ENCODE measurements at regions not wholly inside any gene's neighbourhood (a gene's known extent, or its start where the extent isn't known, plus 50 kb on each side); places are given as distances from the start of the nearest gene placed in this dataset.

GRCh38 chr3:194007592-194008337, 128.2 kb upstream of the HES1 start:
- TF ChIP-seq ZNF350 (tag by site-specific recombination; IDR thresholded peaks at IDR 0.05) (no peak), ZNF501 (tag by site-specific recombination; IDR thresholded peaks at IDR 0.05) (no peak), REST (tag by site-specific recombination; IDR thresholded peaks at IDR 0.05) (no peak), HOXD13 (CRISPR knock-in tag; IDR thresholded peaks at IDR 0.05; ENCODE audit: borderline replicate concordance) (no peak), KLF10 (tag by site-specific recombination; IDR thresholded peaks at IDR 0.05) (no peak), ZNF701 (tag by site-specific recombination; IDR thresholded peaks at IDR 0.05) (no peak), ELK4 (IDR thresholded peaks at IDR 0.05; ENCODE audit: borderline replicate concordance, low read depth, low read length) (no peak), SALL2 (tag by site-specific recombination; IDR thresholded peaks at IDR 0.05; ENCODE audit: borderline replicate concordance) (no peak), ZNF155 (tag by site-specific recombination; IDR thresholded peaks at IDR 0.05) (no peak), OSR2 (tag by site-specific recombination; IDR thresholded peaks at IDR 0.05) (no peak)
- TF ChIP-seq, protein P1, sequence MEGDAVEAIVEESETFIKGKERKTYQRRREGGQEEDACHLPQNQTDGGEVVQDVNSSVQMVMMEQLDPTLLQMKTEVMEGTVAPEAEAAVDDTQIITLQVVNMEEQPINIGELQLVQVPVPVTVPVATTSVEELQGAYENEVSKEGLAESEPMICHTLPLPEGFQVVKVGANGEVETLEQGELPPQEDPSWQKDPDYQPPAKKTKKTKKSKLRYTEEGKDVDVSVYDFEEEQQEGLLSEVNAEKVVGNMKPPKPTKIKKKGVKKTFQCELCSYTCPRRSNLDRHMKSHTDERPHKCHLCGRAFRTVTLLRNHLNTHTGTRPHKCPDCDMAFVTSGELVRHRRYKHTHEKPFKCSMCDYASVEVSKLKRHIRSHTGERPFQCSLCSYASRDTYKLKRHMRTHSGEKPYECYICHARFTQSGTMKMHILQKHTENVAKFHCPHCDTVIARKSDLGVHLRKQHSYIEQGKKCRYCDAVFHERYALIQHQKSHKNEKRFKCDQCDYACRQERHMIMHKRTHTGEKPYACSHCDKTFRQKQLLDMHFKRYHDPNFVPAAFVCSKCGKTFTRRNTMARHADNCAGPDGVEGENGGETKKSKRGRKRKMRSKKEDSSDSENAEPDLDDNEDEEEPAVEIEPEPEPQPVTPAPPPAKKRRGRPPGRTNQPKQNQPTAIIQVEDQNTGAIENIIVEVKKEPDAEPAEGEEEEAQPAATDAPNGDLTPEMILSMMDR (tag by site-specific recombination; IDR thresholded peaks at IDR 0.05): no peak

Data from HEK293 (cell line).